Occipital lobe (tissue), 1 donor: ENCODE measurements at regions not wholly inside any gene's neighbourhood (a gene's known extent, or its start where the extent isn't known, plus 50 kb on each side); places are given as distances from the start of the nearest gene placed in this dataset.

ENCODE experiments used
- DNase-seq: peaks from one replicate; lab custom pipeline; 2025; lab: John Stamatoyannopoulos, UW

DNA sequence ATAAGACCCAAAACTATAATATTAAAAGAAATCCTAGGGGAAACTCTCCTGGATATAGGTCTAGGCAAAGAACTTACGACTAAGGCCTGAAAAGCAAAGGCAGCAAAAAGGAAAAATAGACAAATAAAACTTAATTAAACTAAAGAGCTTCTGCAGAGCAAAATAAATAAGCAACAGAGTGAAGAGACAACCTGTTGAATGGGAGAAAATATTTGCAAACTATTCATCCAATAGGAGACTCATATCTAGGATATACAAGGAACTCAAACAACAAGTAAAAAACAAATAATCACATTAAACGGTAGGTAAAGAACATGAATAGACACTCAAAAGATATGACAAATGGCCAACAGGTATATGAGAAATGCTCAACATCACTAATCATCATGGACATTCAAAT lies 318.6 kb downstream of the CSNK1G3 start:
- no peak for DNase-seq

DNA sequence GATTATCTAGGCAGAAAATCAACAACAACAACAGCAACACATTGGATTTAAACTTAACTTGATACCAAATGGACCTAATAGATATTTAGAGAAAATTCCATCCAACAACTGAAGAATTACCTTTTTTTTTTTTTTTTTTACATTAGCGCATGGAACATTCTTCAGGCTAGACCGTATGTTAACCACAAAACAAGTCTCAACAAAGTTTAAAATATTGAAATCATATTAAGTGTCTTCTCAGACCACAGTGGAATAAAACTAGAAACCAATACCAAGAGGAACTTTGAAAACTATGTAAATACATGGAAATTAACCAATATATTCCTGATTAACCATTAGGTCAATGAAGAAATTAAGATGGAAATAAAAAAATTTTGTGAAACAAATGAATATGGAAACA lies 315.8 kb downstream of the CSNK1G3 start:
- DNase-seq = no peak

GRCh38 chr5:123819833-123820232 lies 307.9 kb downstream of the CSNK1G3 start:
- no peak for DNase-seq

GRCh38 chr5:123819386-123819785 lies 307.4 kb downstream of the CSNK1G3 start:
- DNase-seq = no peak

DNA sequence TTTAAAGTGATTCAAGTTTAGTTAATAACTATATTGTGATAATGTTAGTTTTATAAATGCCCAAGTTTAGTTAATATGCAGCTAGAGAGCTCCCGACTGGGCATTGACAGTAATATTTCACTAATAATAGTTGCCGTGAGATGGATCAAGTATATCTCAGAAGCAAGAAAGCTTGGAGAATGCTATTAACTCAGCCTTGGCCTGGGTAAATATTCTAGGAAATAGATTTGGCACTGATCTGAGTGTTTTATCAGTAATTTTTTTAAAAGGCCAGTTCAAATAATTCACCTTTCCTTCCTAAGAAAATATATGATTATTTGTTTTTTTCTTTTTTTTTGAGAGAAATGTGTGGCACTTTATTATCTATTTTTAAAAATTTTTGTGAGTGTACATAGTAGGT lies 305.3 kb downstream of the CSNK1G3 start:
- no peak for DNase-seq

DNA sequence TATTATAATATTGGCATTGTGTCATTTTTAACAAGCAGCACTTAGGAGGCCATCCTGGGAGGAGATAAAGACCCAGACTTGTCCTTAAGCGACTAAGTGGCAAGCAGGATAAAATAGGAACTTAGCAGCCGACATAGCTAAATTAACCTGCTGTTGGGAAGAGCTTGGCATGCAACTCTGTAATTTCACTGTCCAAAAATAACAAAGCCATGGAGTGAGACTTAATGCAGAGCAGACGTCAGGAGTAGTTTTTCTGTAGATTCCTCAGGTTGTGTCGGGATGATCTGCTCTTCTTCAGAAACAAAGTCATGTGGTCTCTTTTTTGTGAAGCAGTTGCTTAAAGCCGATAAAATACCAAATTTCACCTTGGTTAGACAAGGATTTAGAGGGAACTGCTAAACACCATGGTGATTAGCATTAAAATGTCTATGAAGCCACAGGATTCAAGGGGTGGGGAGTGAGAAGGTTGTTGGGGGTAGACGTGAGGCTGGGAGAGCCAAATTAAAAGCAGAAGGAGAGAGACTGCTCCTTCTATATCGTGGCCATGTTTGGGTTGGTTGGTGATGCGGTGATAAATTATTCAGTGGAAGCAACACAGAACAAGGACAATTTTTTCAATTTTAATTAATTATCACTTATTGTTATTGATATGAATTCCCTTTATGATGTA lies 303.0 kb downstream of the CSNK1G3 start:
- DNase-seq = no peak

DNA sequence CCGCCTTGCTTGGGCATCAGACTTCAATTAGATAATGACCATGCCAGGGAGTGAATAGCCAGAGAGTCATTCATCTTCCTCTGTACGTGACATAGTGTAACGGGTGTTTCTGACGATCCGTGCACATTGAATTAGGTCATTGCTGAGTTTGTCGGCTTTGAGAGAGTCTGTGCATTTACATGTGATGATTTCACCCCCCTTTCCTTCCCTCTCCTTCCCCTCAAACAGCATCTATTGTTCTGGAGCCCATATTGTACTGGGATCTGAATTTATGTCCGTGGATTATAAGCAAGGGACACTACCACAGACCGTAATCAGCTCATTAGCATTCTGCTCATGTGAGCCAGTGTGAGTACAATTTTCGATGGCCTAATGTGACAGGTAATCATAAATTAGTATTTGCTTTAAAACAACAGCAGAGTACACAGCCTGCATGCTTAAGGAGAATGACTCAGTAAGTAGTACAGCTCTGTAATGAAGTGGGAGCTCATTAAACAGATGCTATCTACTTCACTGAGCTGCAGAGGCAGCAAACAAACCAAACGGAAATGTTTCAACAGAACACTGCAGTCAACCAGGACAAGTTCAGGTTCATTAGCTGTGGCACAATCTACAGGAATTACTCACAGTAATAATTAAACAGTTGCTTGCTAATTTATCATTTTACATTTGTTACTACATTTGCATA lies 302.1 kb downstream of the CSNK1G3 start:
- DNase-seq = no peak

GRCh38 chr5:123813264-123813663 lies 301.3 kb downstream of the CSNK1G3 start:
- DNase-seq = no peak

DNA sequence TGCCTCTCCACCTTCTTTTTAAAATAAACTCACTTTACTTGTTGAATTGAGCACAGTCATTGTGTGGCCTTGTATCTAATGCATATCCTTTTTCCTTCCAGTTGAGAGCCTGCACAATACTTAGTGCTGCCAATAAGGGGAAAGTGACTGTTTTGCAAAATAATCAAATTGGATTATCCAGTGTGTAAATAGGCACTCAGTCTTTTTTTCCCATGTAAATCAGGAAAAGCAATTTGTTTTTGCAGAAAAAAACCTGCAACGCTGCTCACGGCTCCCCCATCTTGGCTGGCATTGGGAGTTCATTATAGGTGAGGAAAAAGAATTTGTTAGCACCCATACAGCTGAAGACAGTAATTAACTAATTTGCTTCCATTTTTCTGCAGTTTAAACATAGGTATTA lies 299.9 kb downstream of the CSNK1G3 start:
- DNase-seq = no peak

DNA sequence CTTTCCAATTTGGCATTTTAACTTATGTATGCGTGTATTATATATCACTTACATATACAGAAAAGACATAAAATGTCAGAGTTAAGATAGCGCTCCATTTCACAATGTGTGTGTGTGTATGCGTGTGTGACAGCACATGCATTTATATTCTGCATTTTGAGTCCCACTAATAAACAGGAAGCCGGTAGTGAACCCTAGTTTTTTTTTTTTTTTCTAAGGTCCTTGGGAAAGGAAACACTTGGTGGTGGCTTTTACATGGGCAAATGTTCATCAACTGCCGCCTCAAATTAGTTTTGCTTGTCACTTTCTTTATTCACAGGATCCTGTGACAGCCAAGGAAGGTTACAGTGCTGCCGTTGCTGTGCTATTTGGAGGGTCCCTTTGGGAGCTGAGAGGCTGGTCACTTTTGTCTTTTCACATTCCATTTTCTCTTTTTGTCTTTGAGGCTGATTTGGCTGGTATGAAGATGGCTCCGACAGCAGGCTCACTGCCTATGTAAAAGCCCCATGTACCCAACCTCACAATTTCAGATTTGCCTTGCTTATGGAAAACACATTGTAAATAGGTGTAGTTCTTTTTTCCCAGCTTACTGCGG lies 298.9 kb downstream of the CSNK1G3 start:
- no peak for DNase-seq

GRCh38 chr5:123810253-123810652 lies 298.3 kb downstream of the CSNK1G3 start:
- DNase-seq = no peak

DNA sequence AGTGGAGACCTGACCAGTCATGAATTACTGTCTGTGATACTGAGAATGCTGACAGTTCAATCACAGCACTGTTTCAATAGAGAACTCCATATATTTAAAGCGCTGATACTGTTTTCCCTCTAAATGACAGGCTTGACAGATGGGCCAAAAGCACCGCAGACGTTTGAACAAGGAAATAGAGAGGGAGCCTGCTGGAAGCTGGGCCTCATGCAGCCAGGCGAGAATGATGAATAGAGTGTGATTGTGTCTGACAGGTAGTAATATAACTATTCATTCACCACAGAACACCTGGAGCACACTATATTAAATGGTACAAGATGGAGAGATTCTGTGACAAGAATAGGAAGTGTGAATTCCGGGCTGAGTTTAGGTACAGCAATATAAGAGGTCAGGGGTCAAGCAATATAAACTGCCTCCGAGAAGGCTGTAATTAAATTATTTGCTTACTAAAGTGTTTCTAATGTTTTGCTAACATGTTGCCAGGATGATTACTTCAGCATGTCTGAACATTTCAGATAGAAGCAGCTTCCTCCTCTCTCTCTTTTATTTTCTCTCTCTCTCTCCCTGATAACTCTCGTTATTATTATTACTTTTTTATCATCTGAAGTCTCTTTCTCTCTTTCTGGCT lies 297.7 kb downstream of the CSNK1G3 start:
- no peak for DNase-seq

DNA sequence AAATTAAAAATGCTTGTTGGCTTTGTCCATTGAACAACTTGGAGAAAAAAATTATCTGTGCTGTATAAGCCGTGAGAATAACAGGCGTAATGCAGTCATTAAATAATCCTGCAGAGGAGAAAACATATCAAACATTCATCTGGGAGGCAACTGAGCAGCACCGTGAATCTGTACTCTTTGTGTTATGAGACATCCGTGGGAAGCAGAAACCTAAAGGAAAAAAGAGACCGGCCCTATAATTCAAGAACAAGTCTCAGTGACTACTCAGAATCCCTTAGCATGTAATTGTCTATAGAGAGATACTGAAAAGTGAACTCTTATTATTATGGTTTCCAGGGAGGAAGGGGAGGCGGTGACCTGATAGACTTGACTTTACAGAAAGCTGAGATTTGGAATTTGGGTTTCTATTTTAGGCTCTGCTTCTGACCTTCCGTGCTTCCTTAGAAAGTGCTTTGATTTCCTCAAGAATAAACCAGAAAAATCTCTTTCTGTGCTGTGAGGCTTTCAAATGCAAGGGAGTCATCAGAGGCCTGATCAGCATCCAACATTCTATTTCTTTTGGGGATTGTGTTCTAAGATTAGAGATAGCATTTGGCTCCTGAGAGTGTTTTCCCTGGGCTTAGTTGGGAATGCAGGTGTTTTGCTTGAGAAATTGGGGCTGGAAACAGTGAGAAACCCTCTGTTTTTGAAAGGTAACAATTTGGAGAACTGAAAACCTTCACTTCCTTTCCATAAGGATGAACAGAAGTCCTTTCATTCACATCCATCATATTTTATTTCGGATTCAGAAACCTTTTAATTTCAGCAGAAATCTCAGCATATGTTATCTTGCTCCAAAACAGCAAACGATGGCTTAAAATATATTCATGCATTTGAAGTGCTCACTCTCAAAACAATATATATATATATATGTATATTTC lies 296.7 kb downstream of the CSNK1G3 start:
- no peak for DNase-seq

DNA sequence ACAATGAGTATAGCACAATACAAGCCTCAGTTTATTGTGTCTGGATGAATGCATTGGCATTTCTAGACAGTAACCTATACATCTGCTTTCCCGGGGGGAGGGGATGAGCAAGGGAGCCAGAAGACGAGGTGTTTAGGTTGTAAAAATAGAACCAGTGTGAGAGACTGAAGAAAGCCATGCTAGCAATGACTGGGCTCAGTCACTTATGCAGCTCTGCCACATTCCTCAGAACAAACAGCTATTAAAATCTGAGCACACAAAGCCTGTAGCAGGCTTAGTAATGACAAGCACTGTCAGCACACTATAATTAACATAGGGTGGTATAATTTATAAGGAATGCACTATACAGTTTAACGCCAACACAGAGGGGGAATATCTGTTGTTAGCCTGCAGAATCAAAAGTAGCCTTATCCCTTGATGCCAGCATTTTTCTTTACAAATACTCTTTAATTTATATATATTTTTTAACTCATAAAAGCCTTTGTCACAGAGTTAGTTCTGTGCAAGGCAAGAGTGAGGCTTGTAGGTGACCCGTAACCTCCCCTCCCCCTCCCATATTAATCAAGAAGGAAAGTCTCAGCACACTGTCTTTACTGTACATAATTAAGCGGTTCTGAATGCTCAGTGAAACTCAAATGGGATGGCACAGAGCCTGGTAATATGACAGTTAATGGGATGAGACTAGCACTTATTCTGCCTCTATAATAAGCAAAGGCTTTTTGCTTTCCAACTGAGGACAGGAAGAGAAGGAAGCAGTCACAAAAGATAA lies 295.4 kb downstream of the CSNK1G3 start:
- DNase-seq = no peak

- DNase-seq = no peak
These were observed 294.7 kb downstream of the CSNK1G3 start for GRCh38 chr5:123806644-123807043.

DNA sequence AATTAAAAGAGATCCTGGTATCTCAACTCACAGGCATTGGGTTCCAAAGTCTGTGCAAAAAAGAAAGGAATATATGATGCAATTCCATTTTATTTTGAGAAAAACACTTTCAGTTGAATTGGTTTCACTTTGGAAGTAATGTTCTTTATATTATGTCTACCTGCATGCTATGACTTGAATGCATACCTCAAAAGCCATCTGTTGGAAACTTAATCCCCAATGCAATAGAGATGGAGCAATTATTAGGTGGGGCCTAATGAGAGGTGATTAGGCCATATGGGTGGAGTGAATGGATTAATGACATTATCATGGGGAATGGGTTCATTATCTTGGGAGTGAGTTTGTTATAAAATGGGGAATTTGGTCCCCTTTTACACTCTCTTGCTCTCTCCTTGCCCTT lies 293.3 kb downstream of the CSNK1G3 start:
- DNase-seq = no peak

DNA sequence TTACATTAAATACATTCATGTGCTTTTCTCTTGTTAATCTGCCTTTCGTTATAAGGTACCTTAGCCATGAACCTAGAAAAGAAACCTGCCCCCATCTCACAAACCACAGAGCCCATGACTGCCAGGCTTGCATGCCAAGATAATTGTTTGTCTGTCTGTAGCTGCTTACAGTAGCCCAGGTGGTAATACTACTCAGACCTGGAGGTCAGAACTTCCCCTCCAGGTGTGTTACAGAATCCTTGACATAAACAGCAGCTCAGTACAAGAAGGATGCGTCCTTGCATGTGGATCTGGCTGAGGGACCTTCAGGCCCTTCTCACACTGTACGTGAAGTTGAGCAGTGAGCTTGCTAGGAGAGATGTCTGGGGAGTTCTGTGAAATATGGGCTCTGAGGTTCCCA lies 291.4 kb downstream of the CSNK1G3 start:
- no peak for DNase-seq

DNA sequence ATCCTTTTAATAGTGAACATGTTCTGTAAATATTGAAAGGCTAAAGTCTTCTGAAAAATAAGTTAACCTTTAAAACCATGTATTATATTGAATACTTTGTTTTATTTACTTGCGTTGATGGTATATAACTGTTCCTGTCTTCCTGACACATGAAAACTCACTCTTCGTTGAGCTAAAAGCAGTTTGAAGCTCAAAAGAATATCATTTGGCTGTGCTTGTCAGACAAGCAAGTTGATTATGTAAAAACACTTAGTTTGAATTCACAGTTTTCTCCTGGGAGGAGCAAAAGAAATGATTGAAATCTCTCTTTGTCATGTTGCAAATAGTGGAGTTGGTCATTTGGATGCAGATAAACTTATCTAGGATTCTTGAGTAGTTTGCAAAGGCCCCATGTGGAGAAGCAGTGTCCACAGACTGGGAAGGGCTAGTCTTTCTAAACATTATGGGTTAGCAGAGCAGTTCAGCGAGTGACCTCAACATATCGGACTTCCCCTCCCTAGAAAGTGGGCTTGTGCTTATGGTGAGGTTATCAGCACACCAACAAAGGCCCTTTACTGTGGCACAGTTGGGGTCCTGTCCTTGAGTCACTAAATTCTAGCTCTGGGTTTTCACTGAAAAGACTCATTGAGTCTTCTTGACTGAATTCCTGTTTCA lies 290.4 kb downstream of the CSNK1G3 start:
- DNase-seq = no peak

DNA sequence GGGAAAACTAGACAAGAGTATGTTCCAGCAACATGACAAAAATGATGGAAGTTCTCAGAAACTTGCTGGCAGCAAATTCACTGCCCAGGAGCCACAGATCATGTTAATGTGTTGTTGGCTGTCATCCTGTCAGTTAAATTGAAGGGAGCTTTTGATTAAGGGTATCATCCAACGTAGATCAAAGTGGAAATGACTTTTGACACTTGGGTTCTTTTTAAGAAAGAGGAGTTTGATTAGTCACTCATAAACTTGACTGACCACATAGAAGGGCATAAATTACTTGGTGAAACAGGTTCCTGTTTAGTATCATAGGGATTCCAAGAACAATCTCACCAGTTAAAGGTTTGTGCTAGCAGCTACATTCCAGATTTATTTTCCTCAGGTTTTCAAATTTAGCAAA lies 288.7 kb downstream of the CSNK1G3 start:
- no peak for DNase-seq

DNA sequence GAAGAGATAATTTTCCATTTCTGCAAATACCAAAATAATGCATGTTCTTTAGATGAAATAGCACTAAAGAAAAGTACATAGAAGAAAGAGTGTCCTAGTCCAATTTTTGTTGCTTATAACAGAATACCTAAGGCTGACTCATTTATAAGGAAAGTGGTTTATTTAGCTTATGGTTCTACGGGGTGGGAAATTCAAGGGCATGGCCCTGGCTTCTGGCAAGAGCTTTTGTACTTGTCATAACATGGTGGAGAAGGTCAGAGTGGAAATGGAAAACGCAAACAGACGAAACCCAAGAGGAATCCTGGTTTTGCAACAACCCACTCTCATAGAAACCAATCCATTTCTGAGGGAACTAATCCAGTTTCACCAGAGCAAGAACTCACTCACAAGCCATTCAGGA lies 283.7 kb downstream of the CSNK1G3 start:
- DNase-seq = no peak
